ENCODE measurements at regions not wholly inside any gene's neighbourhood (a gene's known extent, or its start where the extent isn't known, plus 50 kb on each side); places are given as distances from the start of the nearest gene placed in this dataset.

DNA sequence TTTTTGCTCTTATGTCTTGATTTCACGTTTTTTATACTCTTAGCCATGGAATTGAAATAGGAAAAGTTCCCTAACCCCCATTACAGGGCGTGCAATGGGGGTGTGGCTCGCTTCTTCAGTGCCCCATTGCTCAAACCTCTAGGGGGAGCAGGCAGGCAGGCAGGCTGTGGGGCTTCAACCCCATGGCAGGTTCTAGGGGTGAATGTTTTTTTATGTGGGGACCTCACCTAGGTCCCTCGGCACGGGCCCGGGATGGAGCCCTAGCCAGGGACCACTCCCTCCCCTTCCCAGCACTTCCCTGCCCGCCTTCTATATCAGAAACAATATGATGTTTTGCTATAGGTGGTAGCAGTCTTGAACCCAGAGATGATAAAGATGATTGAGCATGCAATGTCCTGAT is 221.3 kb upstream of the SMC2 start:
- TF ChIP-seq POLR2AphosphoS5 (IDR thresholded peaks at IDR 0.05) (no peak), POLR2A (IDR thresholded peaks at IDR 0.05) (no peak)
- TF ChIP-seq, protein P1, sequence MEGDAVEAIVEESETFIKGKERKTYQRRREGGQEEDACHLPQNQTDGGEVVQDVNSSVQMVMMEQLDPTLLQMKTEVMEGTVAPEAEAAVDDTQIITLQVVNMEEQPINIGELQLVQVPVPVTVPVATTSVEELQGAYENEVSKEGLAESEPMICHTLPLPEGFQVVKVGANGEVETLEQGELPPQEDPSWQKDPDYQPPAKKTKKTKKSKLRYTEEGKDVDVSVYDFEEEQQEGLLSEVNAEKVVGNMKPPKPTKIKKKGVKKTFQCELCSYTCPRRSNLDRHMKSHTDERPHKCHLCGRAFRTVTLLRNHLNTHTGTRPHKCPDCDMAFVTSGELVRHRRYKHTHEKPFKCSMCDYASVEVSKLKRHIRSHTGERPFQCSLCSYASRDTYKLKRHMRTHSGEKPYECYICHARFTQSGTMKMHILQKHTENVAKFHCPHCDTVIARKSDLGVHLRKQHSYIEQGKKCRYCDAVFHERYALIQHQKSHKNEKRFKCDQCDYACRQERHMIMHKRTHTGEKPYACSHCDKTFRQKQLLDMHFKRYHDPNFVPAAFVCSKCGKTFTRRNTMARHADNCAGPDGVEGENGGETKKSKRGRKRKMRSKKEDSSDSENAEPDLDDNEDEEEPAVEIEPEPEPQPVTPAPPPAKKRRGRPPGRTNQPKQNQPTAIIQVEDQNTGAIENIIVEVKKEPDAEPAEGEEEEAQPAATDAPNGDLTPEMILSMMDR (IDR thresholded peaks at IDR 0.05): no peak
- Histone ChIP-seq H3K27me3 (no peaks in the 10 kb centered on the region), H3K4me3 (no peak overlapping the region), H3K4me1 (no peaks in the 10 kb centered on the region), H3K27ac (no peak overlapping the region), H3K9me3 (no peaks in the 10 kb centered on the region), H3K36me3 (no peaks in the 10 kb centered on the region)
- intact Hi-C loops (cut with DNase I; ENCODE audit: low total_unique reads): no loop called here
- DNase-seq (ENCODE audit: low spot score in 2 of 2): no peak

DNA sequence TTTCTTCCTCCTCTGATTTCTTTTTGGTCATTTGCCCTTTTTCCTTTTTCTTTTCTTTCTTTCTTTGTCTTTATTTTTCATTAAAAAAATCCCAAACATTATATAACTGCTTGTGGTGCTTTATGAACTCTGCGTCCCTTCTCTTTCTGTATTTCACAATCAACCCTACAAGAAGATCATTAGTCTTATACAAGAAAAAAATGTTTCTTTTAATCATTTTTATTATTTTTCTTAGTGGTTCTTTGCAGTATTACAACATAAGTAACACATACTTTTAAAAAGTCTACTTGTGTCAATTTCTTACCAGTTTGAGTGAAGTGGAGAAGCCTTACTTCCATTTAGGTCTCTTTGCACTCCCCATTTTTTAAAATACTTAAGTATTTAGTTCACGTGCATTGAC is 212.7 kb upstream of the SMC2 start:
- DNase-seq (ENCODE audit: low spot score in 2 of 2): no peak
- Histone ChIP-seq H3K4me1 (no peaks in the 10 kb centered on the region), H3K9me3 (no peaks in the 10 kb centered on the region), H3K27ac (no peak overlapping the region), H3K36me3 (no peaks in the 10 kb centered on the region), H3K4me3 (no peak overlapping the region), H3K27me3 (no peaks in the 10 kb centered on the region)
- TF ChIP-seq, protein P1 (IDR thresholded peaks at IDR 0.05): no peak
- TF ChIP-seq POLR2AphosphoS5 (IDR thresholded peaks at IDR 0.05) (no peak), POLR2A (IDR thresholded peaks at IDR 0.05) (no peak)
- intact Hi-C loops (cut with DNase I; ENCODE audit: low total_unique reads): no loop called here

- intact Hi-C loops (cut with DNase I; ENCODE audit: low total_unique reads): no loop called here
These were observed 204.1 kb upstream of the SMC2 start for GRCh38 chr9:103889989-103890388.

DNA sequence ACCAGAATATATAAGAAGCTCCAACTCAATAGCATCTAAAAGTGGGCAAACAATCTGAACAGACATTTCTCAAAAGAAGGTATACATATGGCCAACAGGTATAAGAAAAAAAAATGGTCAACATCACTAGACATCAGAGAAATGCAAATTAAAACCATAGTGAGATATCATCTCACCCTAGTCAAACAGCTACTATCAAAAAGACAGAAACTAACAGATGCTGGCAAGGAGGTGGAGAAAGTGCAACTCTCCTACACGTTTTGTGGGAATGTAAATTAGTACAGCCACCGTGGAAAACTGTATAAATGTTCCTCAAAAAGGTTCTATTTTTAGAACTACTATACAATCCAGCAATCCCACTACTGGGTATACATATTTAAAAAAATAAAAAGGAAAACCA is 199.9 kb upstream of the SMC2 start:
- Histone ChIP-seq H3K27me3 (no peaks in the 10 kb centered on the region), H3K4me1 (no peaks in the 10 kb centered on the region), H3K9me3 (no peaks in the 10 kb centered on the region), H3K27ac (no peak overlapping the region), H3K4me3 (no peak overlapping the region), H3K36me3 (no peaks in the 10 kb centered on the region)
- no peak for DNase-seq (ENCODE audit: low spot score in 2 of 2)
- no peak for TF ChIP-seq POLR2A (IDR thresholded peaks at IDR 0.05)
- no peak for TF ChIP-seq POLR2AphosphoS5 (IDR thresholded peaks at IDR 0.05)
- TF ChIP-seq, protein P1 (IDR thresholded peaks at IDR 0.05): no peak
- intact Hi-C loops (cut with DNase I; ENCODE audit: low total_unique reads): no loop called here

More at GRCh38 chr9:103889989-103890388, 204.1 kb upstream of the SMC2 start:
- Histone ChIP-seq H3K36me3 (no peaks in the 10 kb centered on the region), H3K9me3 (no peaks in the 10 kb centered on the region), H3K27me3 (no peaks in the 10 kb centered on the region), H3K27ac (no peak overlapping the region), H3K4me3 (no peak overlapping the region), H3K4me1 (no peaks in the 10 kb centered on the region)
- DNase-seq (ENCODE audit: low spot score in 2 of 2): no peak
- TF ChIP-seq POLR2AphosphoS5 (IDR thresholded peaks at IDR 0.05) (no peak), POLR2A (IDR thresholded peaks at IDR 0.05) (no peak)
- TF ChIP-seq, protein P1 (IDR thresholded peaks at IDR 0.05): no peak

GRCh38 chr9:103898550-103898949 is 195.6 kb upstream of the SMC2 start:
- Histone ChIP-seq H3K27me3 (no peaks in the 10 kb centered on the region), H3K36me3 (no peaks in the 10 kb centered on the region), H3K9me3 (no peaks in the 10 kb centered on the region), H3K4me1 (no peaks in the 10 kb centered on the region), H3K27ac (no peak overlapping the region), H3K4me3 (no peak overlapping the region)
- DNase-seq (ENCODE audit: low spot score in 2 of 2): no peak
- no peak for TF ChIP-seq POLR2A (IDR thresholded peaks at IDR 0.05)
- TF ChIP-seq, protein P1 (IDR thresholded peaks at IDR 0.05): no peak
- TF ChIP-seq POLR2AphosphoS5 (IDR thresholded peaks at IDR 0.05): no peak
- intact Hi-C loops (cut with DNase I; ENCODE audit: low total_unique reads): no loop called here

All from breast epithelium (tissue), 4 donors.